C4-2B (cell line): ENCODE measurements at regions not wholly inside any gene's neighbourhood (a gene's known extent, or its start where the extent isn't known, plus 50 kb on each side); places are given as distances from the start of the nearest gene placed in this dataset.

Source experiments
- H3K27ac ChIP-seq: fragments of 450-650 bp; 2 replicates; pipeline ENCODE4 v1.5.1; 2017
- ZFX ChIP-seq: fragments of 450-650 bp; IDR thresholded peaks from 2 replicates; pipeline ENCODE4 v1.6.1; 2017
- TF ChIP-seq, protein P1 (sequence below): fragments of 450-650 bp; conservative IDR thresholded peaks from 2 replicates; pipeline ENCODE4 v1.5.1; 2017; ENCODE audit warnings: mild to moderate bottlenecking

DNA sequence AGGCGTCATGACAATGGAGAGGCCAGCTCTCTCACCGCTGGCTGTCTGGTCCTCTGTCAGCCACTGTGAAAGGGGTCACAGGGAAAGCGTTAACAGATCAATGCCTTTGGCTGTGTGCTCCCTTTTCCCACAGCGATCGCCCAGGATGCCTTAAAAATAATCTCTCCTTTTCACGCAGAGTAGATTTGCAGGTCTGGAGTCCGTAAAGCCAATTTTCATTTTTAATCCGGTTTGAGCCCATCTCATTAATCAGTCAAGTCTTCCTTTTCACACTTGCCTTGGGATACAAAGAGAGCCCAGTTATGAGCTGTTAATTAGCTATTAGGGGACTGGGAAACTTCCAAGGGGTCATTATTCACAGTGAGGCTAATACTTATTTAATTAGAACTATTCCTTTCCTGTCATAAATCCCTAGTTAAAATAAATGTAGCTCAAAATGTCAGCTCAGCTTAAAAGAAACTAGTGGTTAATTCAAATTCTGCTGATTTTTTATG lies 104.3 kb upstream of the RASGRP1 start:
- TF ChIP-seq, protein P1, sequence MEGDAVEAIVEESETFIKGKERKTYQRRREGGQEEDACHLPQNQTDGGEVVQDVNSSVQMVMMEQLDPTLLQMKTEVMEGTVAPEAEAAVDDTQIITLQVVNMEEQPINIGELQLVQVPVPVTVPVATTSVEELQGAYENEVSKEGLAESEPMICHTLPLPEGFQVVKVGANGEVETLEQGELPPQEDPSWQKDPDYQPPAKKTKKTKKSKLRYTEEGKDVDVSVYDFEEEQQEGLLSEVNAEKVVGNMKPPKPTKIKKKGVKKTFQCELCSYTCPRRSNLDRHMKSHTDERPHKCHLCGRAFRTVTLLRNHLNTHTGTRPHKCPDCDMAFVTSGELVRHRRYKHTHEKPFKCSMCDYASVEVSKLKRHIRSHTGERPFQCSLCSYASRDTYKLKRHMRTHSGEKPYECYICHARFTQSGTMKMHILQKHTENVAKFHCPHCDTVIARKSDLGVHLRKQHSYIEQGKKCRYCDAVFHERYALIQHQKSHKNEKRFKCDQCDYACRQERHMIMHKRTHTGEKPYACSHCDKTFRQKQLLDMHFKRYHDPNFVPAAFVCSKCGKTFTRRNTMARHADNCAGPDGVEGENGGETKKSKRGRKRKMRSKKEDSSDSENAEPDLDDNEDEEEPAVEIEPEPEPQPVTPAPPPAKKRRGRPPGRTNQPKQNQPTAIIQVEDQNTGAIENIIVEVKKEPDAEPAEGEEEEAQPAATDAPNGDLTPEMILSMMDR: no peak
- no peak for TF ChIP-seq ZFX
- H3K27ac ChIP-seq: no peak overlapping the region

GRCh38 chr15:38670128-38671005 lies 105.8 kb upstream of the RASGRP1 start:
- no peak overlapping the region for H3K27ac ChIP-seq
- TF ChIP-seq, protein P1: no peak
- TF ChIP-seq ZFX: no peak

DNA sequence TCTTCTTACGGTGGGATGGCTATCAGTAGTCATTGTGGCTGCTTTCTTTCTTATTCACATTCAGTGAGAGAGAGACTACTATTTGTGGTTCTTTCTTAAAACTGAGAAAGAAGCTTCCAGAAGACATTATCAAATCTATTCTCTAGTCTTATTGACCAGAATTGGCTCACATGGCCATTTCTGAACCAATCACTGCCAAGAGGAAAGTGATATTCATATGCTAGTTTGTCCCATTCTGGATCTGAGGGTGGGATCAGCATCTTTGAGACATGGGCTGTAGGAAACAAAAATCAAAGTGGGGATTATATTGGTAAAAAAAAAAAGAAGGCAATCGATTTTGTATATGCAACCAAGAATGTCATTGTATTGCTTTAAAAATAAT lies 106.4 kb upstream of the RASGRP1 start:
- TF ChIP-seq, protein P1: no peak
- TF ChIP-seq ZFX: no peak
- H3K27ac ChIP-seq: no peak overlapping the region

GRCh38 chr15:38671675-38672254 lies 107.2 kb upstream of the RASGRP1 start:
- TF ChIP-seq ZFX: no peak
- TF ChIP-seq, protein P1: no peak
- H3K27ac ChIP-seq: no peak overlapping the region

DNA sequence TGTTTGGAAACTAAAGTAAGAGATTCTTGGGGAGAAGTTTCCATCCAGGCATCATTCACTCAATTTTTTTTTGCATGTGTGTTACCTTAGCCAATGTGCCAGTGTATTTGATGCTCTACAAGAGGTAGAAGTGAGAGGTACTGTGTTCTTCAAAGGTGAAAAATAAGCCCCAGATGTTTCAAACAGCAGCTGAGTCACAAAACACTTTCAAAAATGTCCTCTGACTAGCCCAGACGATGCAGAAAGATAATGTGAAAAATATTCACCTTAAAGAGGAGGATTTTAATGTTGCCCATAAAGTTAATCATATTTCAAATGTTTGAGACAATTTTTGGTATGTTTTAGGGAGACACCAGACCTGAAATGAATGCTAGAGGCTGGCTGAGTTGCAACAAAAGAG lies 107.7 kb upstream of the RASGRP1 start:
- TF ChIP-seq, protein P1: no peak
- TF ChIP-seq ZFX: no peak
- no peak overlapping the region for H3K27ac ChIP-seq

DNA sequence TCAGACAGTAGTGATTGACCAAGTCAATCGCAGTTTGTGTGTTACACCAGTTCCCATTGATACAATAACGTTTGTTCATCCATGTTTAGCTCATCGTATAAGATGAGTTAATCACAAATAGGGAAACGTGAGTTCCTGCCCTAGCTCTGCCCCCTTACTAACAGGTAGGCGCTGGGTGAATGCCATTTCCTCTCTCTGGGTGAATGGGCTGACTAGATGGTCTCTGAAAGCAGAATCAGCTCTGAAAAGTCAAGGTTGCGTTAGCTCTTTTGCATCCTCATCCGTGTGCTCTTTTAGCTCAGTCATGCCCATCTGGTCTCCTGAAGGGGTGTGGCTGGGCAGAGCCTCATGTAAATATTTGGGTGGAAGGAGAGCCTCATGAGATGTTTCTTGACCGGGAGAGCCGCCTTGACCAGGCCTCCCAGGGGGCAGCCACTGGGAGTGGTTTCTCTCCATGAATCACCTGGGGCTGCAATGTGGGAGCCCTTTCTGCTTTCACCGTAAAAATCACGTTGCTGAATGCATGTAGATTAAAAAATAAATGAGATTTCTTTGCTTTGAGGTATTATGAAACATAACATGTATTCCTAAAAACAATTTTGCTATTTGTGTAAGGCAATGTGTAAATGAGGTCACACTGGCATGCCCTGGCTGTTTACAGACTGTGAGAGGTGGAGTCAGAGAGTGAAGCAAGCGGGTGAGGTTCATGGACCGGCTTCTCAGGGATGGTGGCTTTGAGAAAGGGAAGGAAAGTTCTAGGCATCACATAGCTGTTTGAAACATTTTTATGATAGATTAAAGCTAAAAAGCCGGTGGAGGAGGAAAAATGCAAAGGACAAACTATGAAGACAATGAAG lies 108.4 kb upstream of the RASGRP1 start:
- no peak for TF ChIP-seq ZFX
- TF ChIP-seq, protein P1: no peak
- no peak overlapping the region for H3K27ac ChIP-seq
